H9 (cell line): ENCODE measurements at regions not wholly inside any gene's neighbourhood (a gene's known extent, or its start where the extent isn't known, plus 50 kb on each side); places are given as distances from the start of the nearest gene placed in this dataset.
A peak's percentile ranks its signal among the peaks of the same experiment; 100 is the strongest.

Experiments used
- DNase-seq: peaks from one replicate; pipeline ENCODE4 v3.0.0-alpha.2; 2017
- H2AFZ ChIP-seq: one replicate; pipeline ENCODE4 v1.6.1; 2013; ENCODE audit warnings: mild to moderate bottlenecking, low read length, control low read depth, moderate library complexity
- H2AK5ac ChIP-seq: 2 replicates; pipeline ENCODE4 v1.6.1; 2013; ENCODE audit warnings: low read length, control low read depth, mixed read lengths; ENCODE audit not compliant: insufficient read length
- H2BK120ac ChIP-seq: one replicate; pipeline ENCODE4 v1.6.1; 2013; ENCODE audit warnings: low read depth, mild to moderate bottlenecking, low read length, control low read depth, inconsistent platforms; ENCODE audit not compliant: poor library complexity, severe bottlenecking
- H2BK12ac ChIP-seq: 2 replicates; pipeline ENCODE4 v1.6.1; 2013; ENCODE audit warnings: low read length, control low read depth, mixed read lengths, low read depth; ENCODE audit not compliant: insufficient read length
- H2BK15ac ChIP-seq: 2 replicates; pipeline ENCODE4 v1.6.1; 2013; ENCODE audit warnings: low read depth, low read length, control low read depth
- H2BK20ac ChIP-seq: one replicate; pipeline ENCODE4 v1.6.1; 2013; ENCODE audit warnings: low read depth, mild to moderate bottlenecking, low read length, control low read depth, inconsistent platforms; ENCODE audit not compliant: poor library complexity, severe bottlenecking
- H2BK5ac ChIP-seq: 2 replicates; pipeline ENCODE4 v1.6.1; 2013; ENCODE audit warnings: low read length, control low read depth, mixed read lengths; ENCODE audit not compliant: insufficient read length
- H3K14ac ChIP-seq: 2 replicates; pipeline ENCODE4 v1.6.1; 2013; ENCODE audit warnings: low read length, control low read depth; ENCODE audit not compliant: insufficient read depth
- H3K18ac ChIP-seq: 2 replicates; pipeline ENCODE4 v1.6.1; 2013; ENCODE audit warnings: low read depth, mild to moderate bottlenecking, mixed read lengths, low read length, control low read depth; ENCODE audit not compliant: insufficient read length
- H3K23ac ChIP-seq: 2 replicates; pipeline ENCODE4 v1.6.1; 2013; ENCODE audit warnings: low read length, control low read depth, mixed read lengths, low read depth; ENCODE audit not compliant: insufficient read length
- H3K23me2 ChIP-seq: 2 replicates; pipeline ENCODE4 v1.6.1; 2013; ENCODE audit warnings: low read depth, mild to moderate bottlenecking, mixed read lengths, low read length, control low read depth; ENCODE audit not compliant: insufficient read length, poor library complexity, severe bottlenecking
- H3K27ac ChIP-seq: 2 replicates; pipeline ENCODE4 v1.5.1; 2013; ENCODE audit warnings: low read length, control low read depth, mixed read lengths, low read depth; ENCODE audit not compliant: insufficient read length
- H3K27me3 ChIP-seq: 2 replicates; pipeline ENCODE4 v1.6.1; 2013; ENCODE audit warnings: low read length, control low read depth, inconsistent platforms; ENCODE audit not compliant: insufficient read depth
- H3K4ac ChIP-seq: 2 replicates; pipeline ENCODE4 v1.6.1; 2013; ENCODE audit warnings: low read depth, mild to moderate bottlenecking, control low read depth, inconsistent platforms, low read length, moderate library complexity
- H3K4me1 ChIP-seq: 2 replicates; pipeline ENCODE4 v1.6.1; 2013; ENCODE audit warnings: low read length, control low read depth, inconsistent platforms; ENCODE audit not compliant: insufficient read depth
- H3K4me2 ChIP-seq: 2 replicates; pipeline ENCODE4 v1.6.1; 2013; ENCODE audit warnings: low read length, control low read depth, mixed read lengths; ENCODE audit not compliant: insufficient read length, insufficient read depth
- H3K56ac ChIP-seq: 2 replicates; pipeline ENCODE4 v1.6.1; 2013; ENCODE audit warnings: low read depth, mild to moderate bottlenecking, mixed read lengths, low read length, control low read depth; ENCODE audit not compliant: insufficient read length
- H3K79me1 ChIP-seq: 2 replicates; pipeline ENCODE4 v1.6.1; 2013; ENCODE audit warnings: low read depth, mild to moderate bottlenecking, moderate library complexity, low read length, control low read depth, inconsistent platforms; ENCODE audit not compliant: insufficient read depth, poor library complexity, severe bottlenecking
- H3K79me2 ChIP-seq: 2 replicates; pipeline ENCODE4 v1.6.1; 2013; ENCODE audit warnings: low read length, control low read depth, inconsistent platforms; ENCODE audit not compliant: insufficient read depth
- H3K9ac ChIP-seq: 2 replicates; pipeline ENCODE4 v1.6.1; 2013; ENCODE audit warnings: low read length, control low read depth, mixed read lengths; ENCODE audit not compliant: insufficient read length; ENCODE audit errors: extremely low read depth
- H3K9me3 ChIP-seq: one replicate; pipeline ENCODE4 v1.6.1; 2013; ENCODE audit warnings: low read depth, low read length, inconsistent platforms; ENCODE audit not compliant: control insufficient read depth
- H3T11ph ChIP-seq: one replicate; pipeline ENCODE4 v1.6.1; 2013; ENCODE audit warnings: mild to moderate bottlenecking, low read length, control low read depth, inconsistent platforms
- H4K20me1 ChIP-seq: one replicate; pipeline ENCODE4 v1.6.1; 2013; ENCODE audit not compliant: control insufficient read depth, insufficient read length, insufficient read depth
- H4K5ac ChIP-seq: 2 replicates; pipeline ENCODE4 v1.6.1; 2013; ENCODE audit warnings: low read depth, mild to moderate bottlenecking, mixed read lengths, low read length, control low read depth; ENCODE audit not compliant: insufficient read length
- H4K8ac ChIP-seq: replicated peaks from 2 replicates; pipeline ENCODE4 v1.6.1; 2013; ENCODE audit warnings: low read length, control low read depth, mixed read lengths, low read depth; ENCODE audit not compliant: insufficient read length
- H4K91ac ChIP-seq: 2 replicates; pipeline ENCODE4 v1.6.1; 2013; ENCODE audit warnings: low read depth, mild to moderate bottlenecking, moderate library complexity, mixed read lengths, low read length, control low read depth; ENCODE audit not compliant: insufficient read length
- H3K27ac Mint-ChIP-seq, 3 experiments: 2 replicates in 2 of 3; 3 replicates in 1 of 3; pipeline ENCODE4 v1.8.0; 2020 to 2021; ENCODE audit warnings: mixed read lengths in 3 of 3, mild to moderate bottlenecking in 1 of 3, moderate library complexity in 1 of 3
- H3K27me3 Mint-ChIP-seq: 2 replicates; pipeline ENCODE4 v1.8.0; 2021; ENCODE audit warnings: low read depth, mild to moderate bottlenecking, moderate library complexity, mixed read lengths
- H3K36me3 Mint-ChIP-seq, 3 experiments: 2 replicates in 2 of 3; 3 replicates in 1 of 3; pipeline ENCODE4 v1.8.0; 2020 to 2021; ENCODE audit warnings: low read depth in 3 of 3, mixed read lengths in 3 of 3; ENCODE audit not compliant: insufficient read depth in 1 of 3
- H3K4me1 Mint-ChIP-seq, 2 experiments: 2 replicates each; pipeline ENCODE4 v1.8.0; 2020; ENCODE audit warnings: mixed read lengths in 2 of 2
- H3K4me3 Mint-ChIP-seq, 2 experiments: 2 replicates in 1 of 2; 3 replicates in 1 of 2; pipeline ENCODE4 v1.8.0; 2020 to 2021; ENCODE audit warnings: mild to moderate bottlenecking in 2 of 2, mixed read lengths in 2 of 2, moderate library complexity in 1 of 2
- H3K9me3 Mint-ChIP-seq, 2 experiments: 2 replicates in 1 of 2; 3 replicates in 1 of 2; pipeline ENCODE4 v1.8.0; 2020; ENCODE audit warnings: mild to moderate bottlenecking in 2 of 2, mixed read lengths in 2 of 2, moderate library complexity in 1 of 2
- TF ChIP-seq, protein P1 (sequence below): fragments of 200-600 bp; sonication (generic); conservative IDR thresholded peaks from 3 replicates; pipeline ENCODE4 v1.8.0; 2021; ENCODE audit warnings: antibody characterized with exemption, mild to moderate bottlenecking

DNA sequence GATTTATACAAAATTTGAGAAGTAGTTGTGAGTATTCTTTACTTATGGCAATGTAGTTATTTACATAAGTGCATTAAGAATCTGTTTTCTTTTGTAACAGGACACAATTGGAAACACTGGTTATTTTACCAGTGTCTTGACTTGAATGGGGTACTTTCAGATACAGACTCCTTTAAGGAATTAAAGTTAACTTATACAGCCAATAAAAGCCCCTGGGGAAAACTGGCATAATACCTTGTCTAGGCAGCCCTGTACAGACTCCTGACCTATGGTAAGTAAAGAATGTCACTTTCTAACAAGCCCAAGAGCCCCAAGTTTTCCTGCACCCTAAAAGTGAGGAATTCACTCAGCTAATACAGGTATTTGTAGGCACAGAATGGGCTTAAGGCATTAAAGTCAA lies 241.8 kb downstream of the CPXCR1 start:
- no peak for DNase-seq
- Mint-ChIP-seq H3K4me3 (no peak overlapping the region), H3K27ac (peak overlapping the region; percentile 68 to 99 (median 93); a peak in 6 of 7 replicates), H3K27me3 (no peaks in the 10 kb centered on the region), H3K4me1 (peaks cover 62 to 67% of the 10 kb centered on the region in 2 experiments), H3K36me3 (no peaks in the 10 kb centered on the region; a peak in 1 of 7 replicates), H3K9me3 (no peaks in the 10 kb centered on the region)
- no peak overlapping the region for H2BK15ac ChIP-seq
- H3K9ac ChIP-seq: no peak overlapping the region
- H2BK120ac ChIP-seq: no peak overlapping the region
- H2BK12ac ChIP-seq: no peak overlapping the region
- no peak overlapping the region for H3K18ac ChIP-seq
- H3K27me3 ChIP-seq: no peaks in the 10 kb centered on the region
- H4K5ac ChIP-seq: no peak overlapping the region
- H3K79me2 ChIP-seq: no peaks in the 10 kb centered on the region
- peaks cover 14% of the 10 kb centered on the region; the same call in 1 of the 2 replicates for H3K4me1 ChIP-seq
- no peak overlapping the region for H2BK20ac ChIP-seq
- no peak overlapping the region for H3T11ph ChIP-seq
- no peak overlapping the region for H2AFZ ChIP-seq
- H4K8ac ChIP-seq: no peak overlapping the region
- TF ChIP-seq, protein P1, sequence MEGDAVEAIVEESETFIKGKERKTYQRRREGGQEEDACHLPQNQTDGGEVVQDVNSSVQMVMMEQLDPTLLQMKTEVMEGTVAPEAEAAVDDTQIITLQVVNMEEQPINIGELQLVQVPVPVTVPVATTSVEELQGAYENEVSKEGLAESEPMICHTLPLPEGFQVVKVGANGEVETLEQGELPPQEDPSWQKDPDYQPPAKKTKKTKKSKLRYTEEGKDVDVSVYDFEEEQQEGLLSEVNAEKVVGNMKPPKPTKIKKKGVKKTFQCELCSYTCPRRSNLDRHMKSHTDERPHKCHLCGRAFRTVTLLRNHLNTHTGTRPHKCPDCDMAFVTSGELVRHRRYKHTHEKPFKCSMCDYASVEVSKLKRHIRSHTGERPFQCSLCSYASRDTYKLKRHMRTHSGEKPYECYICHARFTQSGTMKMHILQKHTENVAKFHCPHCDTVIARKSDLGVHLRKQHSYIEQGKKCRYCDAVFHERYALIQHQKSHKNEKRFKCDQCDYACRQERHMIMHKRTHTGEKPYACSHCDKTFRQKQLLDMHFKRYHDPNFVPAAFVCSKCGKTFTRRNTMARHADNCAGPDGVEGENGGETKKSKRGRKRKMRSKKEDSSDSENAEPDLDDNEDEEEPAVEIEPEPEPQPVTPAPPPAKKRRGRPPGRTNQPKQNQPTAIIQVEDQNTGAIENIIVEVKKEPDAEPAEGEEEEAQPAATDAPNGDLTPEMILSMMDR: no peak
- H4K20me1 ChIP-seq: no peaks in the 10 kb centered on the region
- H3K56ac ChIP-seq: no peak overlapping the region
- no peak overlapping the region for H2AK5ac ChIP-seq
- H3K27ac ChIP-seq: no peak overlapping the region
- H3K23me2 ChIP-seq: no peaks in the 10 kb centered on the region
- no peak overlapping the region for H2BK5ac ChIP-seq
- no peak overlapping the region for H3K4ac ChIP-seq
- H3K4me2 ChIP-seq: no peak overlapping the region
- no peaks in the 10 kb centered on the region for H3K79me1 ChIP-seq
- no peak overlapping the region for H4K91ac ChIP-seq
- H3K14ac ChIP-seq: no peak overlapping the region
- no peak overlapping the region for H3K23ac ChIP-seq
- no peaks in the 10 kb centered on the region for H3K9me3 ChIP-seq
